ENCODE measurements at regions not wholly inside any gene's neighbourhood (a gene's known extent, or its start where the extent isn't known, plus 50 kb on each side); places are given as distances from the start of the nearest gene placed in this dataset.
"Not testable (repeated sequence)": the region's sequence is repeated elsewhere in the genome, so short reads cannot be mapped to it uniquely, and the experiment has no call there.

DNA sequence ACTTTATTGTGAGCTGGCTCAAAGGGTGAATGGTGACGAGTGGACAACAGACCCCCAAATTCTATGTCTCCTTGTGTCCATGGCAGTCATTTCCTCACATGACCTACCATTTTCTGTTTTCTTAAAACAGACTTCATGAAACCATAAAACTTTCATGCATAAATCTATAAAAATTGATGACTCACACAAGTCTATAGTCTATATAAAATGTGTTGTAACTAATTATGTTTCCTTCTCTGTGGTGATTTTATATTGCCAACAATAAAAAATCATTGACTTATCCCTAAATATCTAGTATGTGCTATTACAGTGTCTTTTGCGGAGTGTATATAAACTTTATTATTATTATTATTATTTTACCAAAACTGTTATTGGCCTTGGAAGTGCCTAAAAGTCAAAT lies 382.4 kb downstream of the MAT2B start:
- no peak for DNase-seq

GRCh38 chr5:163888366-163888765 lies 382.9 kb downstream of the MAT2B start:
- no peak for DNase-seq

DNA sequence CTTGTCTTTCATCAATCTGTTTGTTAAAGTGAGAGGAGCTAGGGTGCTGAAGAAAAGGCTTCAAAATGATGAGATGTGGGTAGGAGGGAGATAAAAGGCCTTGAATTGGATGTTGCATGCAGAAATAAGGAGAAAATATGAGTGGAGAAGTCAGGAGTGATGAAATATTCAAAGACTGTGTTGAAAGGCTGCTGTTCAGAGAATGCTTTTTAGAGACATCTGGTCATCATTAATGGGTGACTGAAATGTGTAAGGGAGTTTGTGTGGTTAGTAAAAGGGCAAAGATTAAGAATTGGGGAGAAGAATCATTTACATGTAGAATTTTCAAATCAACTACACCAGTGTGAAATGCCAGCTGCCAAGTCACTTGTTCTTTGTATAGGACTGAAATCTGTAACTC lies 383.9 kb downstream of the MAT2B start:
- DNase-seq, result no peak

DNA sequence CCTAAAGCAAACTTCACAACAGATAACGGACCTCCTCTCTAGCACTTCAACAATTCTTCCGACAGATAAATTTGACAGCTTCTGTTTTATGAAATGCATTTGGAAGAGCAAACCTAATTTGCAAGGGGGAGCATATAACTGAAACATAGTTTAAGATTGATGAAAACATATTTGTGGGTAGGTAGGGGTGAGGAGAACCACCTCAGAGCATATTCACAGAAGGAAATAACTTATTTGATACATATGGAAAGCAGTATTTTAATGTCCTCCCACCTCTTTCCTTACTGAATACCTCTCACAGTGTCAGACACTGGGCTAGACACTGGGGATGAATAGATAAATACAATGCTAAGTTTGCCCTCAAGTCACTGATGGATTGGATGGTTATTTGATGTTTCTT lies 384.8 kb downstream of the MAT2B start:
- no peak for DNase-seq

DNA sequence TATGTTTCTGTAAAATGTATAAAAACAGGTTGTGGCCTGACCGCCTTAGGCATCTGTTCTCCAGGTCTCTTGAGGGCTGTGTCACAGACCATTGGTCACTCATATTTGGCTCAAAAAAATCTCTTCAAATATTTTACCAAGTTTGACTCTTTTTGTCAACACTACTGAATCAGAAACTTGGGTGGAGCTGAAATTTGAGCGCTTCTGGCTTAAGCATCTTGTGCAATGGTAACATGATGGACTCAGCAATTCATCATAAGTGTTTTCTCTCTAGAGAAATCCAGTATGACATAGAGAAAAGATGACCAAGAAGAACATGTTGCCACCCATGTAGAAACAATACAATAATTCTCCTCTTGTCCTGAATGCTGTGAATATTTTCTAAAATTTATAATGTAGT lies 387.9 kb downstream of the MAT2B start:
- DNase-seq, result no peak

DNA sequence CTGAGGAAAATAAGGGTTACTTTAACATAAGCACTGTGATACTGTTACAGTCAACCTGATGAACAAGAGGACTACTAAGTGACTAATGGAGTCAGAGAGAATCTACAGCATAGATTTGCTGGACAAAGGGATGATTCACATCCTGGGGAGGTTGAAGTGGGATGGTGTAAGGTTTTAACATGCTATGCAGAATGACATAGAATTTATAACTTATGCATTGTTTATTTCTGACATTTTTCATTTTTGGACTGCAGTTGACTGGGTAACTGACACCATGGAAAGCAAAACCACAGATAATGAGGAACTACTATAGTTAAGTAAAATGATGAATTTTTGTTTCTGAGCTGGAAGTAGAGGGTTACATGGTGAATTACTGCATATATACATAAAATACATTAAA lies 389.2 kb downstream of the MAT2B start:
- DNase-seq, result no peak

- DNase-seq, result no peak
Observed at GRCh38 chr5:163898873-163899272, 393.5 kb downstream of the MAT2B start.

DNA sequence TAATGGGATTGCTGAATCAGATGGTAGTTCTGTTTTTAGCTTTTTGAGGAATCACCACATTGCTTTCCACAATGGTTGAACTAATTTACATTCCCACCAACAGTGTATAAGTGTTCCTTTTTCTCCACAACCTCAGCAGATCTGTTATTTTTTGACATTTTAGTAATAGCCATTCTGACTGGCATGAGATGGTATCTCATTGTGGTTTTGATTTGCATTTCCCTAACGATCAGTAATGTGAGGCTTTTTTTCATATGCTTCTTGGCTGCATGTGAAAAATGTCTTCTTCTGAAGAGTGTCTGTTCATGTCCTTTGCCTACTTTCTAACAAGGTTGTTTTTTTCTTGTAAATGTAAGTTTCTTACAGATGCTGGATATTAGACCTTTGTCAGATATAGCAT lies 402.4 kb downstream of the MAT2B start:
- DNase-seq, result not testable (repeated sequence)

GRCh38 chr5:163908253-163908652 lies 402.8 kb downstream of the MAT2B start:
- DNase-seq, result no peak

DNA sequence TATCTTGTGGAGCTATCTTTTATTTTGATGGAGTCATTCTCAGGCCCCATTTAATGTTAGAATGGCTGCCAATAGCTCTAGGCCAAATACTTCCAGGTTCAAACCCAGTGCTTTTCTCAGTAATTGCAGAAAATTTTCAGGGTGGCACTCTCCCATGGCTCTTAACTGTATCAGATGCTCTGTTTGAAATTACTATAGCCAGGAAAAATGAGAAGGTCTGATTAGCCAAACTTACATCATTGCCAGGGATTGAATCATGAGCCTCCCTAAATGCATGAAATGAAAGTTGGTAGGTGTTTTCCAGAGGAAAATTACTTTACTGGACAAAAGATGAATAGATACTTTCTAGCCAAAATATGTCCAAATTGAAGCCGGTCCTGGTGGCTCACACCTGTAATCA lies 404.8 kb downstream of the MAT2B start:
- DNase-seq, result no peak

DNA sequence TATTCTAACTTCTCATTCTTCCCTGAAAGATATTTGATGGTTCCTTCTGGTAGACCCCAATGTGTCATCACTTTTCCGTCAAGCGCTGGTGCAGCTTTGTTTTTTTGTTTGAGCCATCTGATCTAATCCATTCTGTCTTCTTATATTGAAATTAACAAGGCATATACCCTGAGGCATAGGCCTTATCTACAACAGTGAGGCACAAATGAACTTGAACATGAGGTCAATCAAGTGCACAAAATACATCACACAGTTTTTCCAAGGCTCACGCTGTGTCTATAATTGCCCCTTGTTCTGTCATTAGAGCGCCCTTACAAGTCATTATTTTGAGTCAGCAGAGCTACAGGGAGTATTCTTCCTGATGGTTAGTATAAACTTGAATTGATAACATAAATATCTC lies 406.6 kb downstream of the MAT2B start:
- no peak for DNase-seq

- DNase-seq, result no peak
Observed at GRCh38 chr5:163913548-163913947, 408.1 kb downstream of the MAT2B start.

DNA sequence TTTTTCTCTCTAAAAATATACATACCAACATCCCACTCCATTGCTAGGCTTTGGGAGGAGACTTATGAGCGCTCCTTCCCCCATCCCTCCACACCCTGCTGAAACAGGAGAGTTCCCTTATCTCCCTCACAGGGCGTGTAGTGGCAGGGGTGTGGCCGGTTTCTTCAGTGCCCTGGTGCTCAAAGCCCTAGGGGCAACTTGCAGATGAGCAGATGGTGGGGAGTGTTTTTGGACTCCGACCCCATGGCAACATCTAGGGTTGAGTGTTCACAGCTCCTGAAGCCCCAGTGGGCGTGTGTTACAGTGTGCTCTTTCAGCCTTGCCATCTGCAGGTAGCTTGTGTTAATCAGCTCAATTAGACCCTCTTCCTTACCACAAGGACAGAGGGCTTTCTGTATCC lies 409.5 kb downstream of the MAT2B start:
- DNase-seq, result no peak

DNA sequence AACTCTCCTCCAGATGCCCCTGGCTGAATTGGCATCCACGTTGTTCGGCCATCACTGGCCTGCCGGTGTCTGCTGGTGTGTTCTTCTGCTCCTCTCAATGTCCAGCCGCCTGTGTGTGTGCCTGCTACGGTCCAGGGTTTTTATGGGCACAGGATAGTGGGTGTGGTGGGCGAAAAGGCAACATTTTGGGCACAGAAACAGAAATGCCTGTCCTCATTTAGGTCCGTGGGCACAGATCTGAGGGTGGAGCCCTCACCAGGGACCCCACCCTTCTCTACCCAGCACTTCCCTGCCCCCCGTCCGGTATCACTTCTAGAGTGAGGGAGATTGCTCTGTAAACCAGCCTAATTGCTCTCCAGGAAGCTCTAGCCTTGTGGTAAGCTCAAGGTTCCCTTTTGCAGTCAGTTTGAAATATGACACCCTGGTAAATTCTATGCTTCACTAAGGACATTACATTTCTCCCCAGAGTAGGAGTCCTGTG lies 410.1 kb downstream of the MAT2B start:
- no peak for DNase-seq

DNA sequence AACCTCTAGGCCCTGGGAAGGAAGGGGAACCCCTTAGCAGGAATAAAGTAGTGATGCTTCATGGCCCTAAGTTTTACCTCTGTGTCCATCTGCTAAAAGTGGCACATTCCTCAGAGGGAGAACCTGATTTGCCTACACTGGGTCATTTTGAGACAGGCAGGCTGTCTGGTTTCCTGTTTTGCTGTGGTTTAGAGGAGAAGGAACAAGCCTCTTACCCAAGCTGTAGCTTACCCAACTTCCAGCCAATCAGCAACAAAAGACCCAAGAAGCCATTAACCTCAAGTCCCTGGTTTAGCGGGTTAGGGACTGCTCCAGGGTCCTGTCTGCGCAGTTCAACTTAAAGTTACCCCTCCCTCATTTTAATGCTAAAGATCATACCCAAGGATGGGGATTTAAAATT lies 411.0 kb downstream of the MAT2B start:
- no peak for DNase-seq

DNA sequence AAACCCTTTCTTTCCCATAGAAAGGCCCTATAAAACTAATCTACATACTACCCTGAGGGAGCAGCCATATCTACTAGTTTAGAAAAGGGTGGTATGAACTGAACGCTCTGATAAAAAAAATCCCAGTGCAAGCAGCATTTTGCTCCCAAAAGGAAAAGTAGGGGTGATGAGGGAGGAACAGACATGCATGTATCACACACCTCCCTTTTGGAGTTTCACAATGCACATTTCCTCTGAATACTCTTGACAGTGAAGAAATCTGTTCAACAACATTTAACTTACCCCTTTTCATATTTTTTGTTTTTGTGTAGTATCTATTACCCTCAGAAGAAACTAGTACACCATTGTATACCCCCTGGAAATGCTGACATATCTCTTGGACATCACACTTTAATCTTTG lies 411.4 kb downstream of the MAT2B start:
- DNase-seq, result no peak

DNA sequence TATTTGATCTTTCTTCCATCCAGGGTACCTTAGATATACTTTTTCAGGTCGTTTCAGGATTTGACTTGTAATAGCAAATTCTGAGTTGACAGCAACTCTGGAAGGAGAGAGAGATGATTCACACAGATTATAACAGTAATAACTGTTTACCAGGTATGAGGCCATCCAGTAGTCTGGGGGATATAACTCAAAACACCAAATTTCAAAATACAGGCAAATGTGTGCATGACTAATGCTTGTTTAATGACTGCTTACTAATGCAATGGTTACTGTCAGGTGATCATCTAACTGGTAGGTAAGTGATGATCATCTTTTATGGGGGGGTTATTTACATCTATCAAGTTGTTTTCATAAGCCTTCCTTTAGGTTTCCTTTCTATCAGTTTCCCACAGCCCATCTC lies 412.3 kb downstream of the MAT2B start:
- DNase-seq, result no peak

DNA sequence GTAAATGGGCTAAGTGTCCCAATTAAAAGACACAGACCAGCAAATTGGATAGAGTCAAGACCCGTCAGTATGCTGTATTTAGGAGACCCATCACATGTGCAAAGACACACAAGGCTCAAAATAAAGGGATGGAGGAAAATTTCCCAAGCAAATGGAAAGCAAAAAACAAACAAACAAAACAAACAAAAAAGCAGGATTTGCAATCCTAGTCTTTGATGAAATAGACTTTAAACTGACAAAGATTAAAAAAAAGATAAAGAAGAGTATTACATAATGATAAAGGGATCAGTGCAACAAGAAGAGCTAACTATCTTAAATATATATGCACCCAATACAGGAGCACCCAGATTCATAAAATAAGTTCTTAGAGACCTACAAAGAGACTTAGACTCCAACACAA lies 429.6 kb downstream of the MAT2B start:
- not testable (repeated sequence) for DNase-seq

GRCh38 chr5:163938595-163938994 lies 433.2 kb downstream of the MAT2B start:
- no peak for DNase-seq

GRCh38 chr5:163941079-163941478 lies 435.7 kb downstream of the MAT2B start:
- no peak for DNase-seq

- no peak for DNase-seq
Observed at GRCh38 chr5:163943546-163943945, 438.1 kb downstream of the MAT2B start.

- no peak for DNase-seq
Observed at GRCh38 chr5:163944738-163945137, 439.3 kb downstream of the MAT2B start.

- no peak for DNase-seq
Observed at GRCh38 chr5:163947848-163948666, 442.6 kb downstream of the MAT2B start.

DNA sequence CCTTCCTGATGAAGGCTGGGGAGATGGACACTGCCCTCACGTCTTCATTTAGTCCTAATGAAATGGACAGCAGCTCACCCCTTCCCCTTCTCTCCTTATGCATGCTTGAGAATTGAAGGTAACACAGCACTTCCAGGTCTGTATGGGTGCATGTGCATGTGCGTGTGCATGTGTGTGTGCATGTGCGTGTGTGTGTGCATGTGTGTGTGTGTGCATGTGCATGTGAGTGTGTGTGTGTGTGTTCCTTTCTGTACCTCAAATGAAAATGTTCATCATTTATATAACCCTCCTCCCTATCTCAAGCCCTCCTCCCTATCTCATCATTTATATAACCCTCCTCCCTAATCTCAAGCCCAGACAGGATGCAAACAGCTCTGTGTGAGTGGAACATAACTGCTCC lies 444.8 kb downstream of the MAT2B start:
- no peak for DNase-seq

GRCh38 chr5:163951069-163951468 lies 445.6 kb downstream of the MAT2B start:
- DNase-seq, result no peak
